SH-SY5Y (cell line): ENCODE measurements at regions not wholly inside any gene's neighbourhood (a gene's known extent, or its start where the extent isn't known, plus 50 kb on each side); places are given as distances from the start of the nearest gene placed in this dataset.

Source experiments
- GATA2 ChIP-seq: IDR thresholded peaks from 2 replicates; pipeline ENCODE4 v1.6.1; 2011; ENCODE audit warnings: mild to moderate bottlenecking, low read depth, low read length
- GATA3 ChIP-seq: IDR thresholded peaks from 2 replicates; pipeline ENCODE4 v1.6.1; 2011; ENCODE audit warnings: low read depth, mild to moderate bottlenecking, low read length, moderate library complexity

DNA sequence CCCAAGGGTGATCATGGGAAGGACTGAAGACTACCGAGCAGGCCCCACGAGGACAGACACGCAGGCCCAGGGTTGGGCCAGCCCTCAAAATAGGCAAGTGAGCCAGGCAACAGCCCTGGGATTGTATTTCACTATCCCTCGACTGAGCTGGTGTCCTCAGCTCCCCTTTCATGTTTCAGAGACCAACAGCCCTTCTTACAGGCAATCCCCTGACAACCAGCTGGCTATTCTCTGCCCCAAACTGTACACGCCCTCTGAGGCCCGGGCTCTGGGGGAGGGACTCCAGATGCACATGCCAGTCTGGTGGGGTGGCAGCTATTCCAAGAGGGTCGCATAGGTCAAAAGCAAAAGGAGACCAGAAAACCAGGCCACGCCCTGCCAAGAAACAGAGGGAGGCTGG, 243.0 kb downstream of the TOMM20 start:
- TF ChIP-seq GATA2 (no peak), GATA3 (no peak)
